HG03103 (cell line): ENCODE measurements at regions not wholly inside any gene's neighbourhood (a gene's known extent, or its start where the extent isn't known, plus 50 kb on each side); places are given as distances from the start of the nearest gene placed in this dataset.
"Not testable (repeated sequence)": the region's sequence is repeated elsewhere in the genome, so short reads cannot be mapped to it uniquely, and the experiment has no call there.

Experiments used
- ATAC-seq: cut with Tn5 transposase; IDR thresholded peaks from one replicate; pipeline ENCODE4 v1.9.1; 2021; ENCODE audit warnings: low read depth; ENCODE audit not compliant: unreplicated experiment

- no peak for ATAC-seq
Measured at GRCh38 chr2:147008481-147008880, 836.3 kb upstream of the ACVR2A start.

GRCh38 chr2:147006736-147007141, 838.1 kb upstream of the ACVR2A start:
- ATAC-seq, result no peak

GRCh38 chr2:147003081-147003480, 841.7 kb upstream of the ACVR2A start:
- ATAC-seq, result no peak

- ATAC-seq, result no peak
Measured at GRCh38 chr2:147002256-147002655, 842.6 kb upstream of the ACVR2A start.

GRCh38 chr2:147001061-147001460, 843.8 kb upstream of the ACVR2A start:
- no peak for ATAC-seq

GRCh38 chr2:147000151-147000550, 844.7 kb upstream of the ACVR2A start:
- ATAC-seq, result not testable (repeated sequence)

GRCh38 chr2:146997945-146998344, 846.9 kb upstream of the ACVR2A start:
- ATAC-seq, result no peak

- ATAC-seq, result no peak
Measured at GRCh38 chr2:146997488-146997887, 847.3 kb upstream of the ACVR2A start.

- no peak for ATAC-seq
Measured at GRCh38 chr2:146994246-146994645, 850.6 kb upstream of the ACVR2A start.

- ATAC-seq, result no peak
Measured at GRCh38 chr2:146992466-146992865, 852.4 kb upstream of the ACVR2A start.

- ATAC-seq, result no peak
Measured at GRCh38 chr2:146992057-146992456, 852.8 kb upstream of the ACVR2A start.

GRCh38 chr2:146990311-146991054, 854.3 kb upstream of the ACVR2A start:
- ATAC-seq, result no peak

GRCh38 chr2:146989741-146990140, 855.1 kb upstream of the ACVR2A start:
- ATAC-seq, result no peak

- ATAC-seq, result no peak
Measured at GRCh38 chr2:146987996-146988395, 856.8 kb upstream of the ACVR2A start.

- peak; percentile 69 for ATAC-seq
Measured at GRCh38 chr2:146986161-146986560, 858.7 kb upstream of the ACVR2A start.

- no peak for ATAC-seq
Measured at GRCh38 chr2:146985753-146986152, 859.1 kb upstream of the ACVR2A start.

GRCh38 chr2:146984014-146984413, 860.8 kb upstream of the ACVR2A start:
- no peak for ATAC-seq

- ATAC-seq, result no peak
Measured at GRCh38 chr2:146982393-146982846, 862.4 kb upstream of the ACVR2A start.

- no peak for ATAC-seq
Measured at GRCh38 chr2:146981921-146982320, 862.9 kb upstream of the ACVR2A start.

- ATAC-seq, result no peak
Measured at GRCh38 chr2:146979746-146980145, 865.1 kb upstream of the ACVR2A start.

GRCh38 chr2:146978577-146979555, 866.0 kb upstream of the ACVR2A start:
- ATAC-seq, result no peak
